ENCODE measurements at regions not wholly inside any gene's neighbourhood (a gene's known extent, or its start where the extent isn't known, plus 50 kb on each side); places are given as distances from the start of the nearest gene placed in this dataset.
A peak's percentile ranks its signal among the peaks of the same experiment; 100 is the strongest.

GRCh38 chr13:97119943-97120342, 102.2 kb upstream of the MBNL2 start:
- DNase-seq (no peak), ATAC-seq (no peak)
- Mint-ChIP-seq H3K9me3 (no peaks in the 10 kb centered on the region), H3K36me3 (ENCODE audit: insufficient read depth) (no peaks in the 10 kb centered on the region), H3K4me1 (ENCODE audit: low read depth) (peaks cover 2% of the 10 kb centered on the region), H3K27me3 (ENCODE audit: low read depth) (peaks cover 32% of the 10 kb centered on the region), H3K4me3 (no peak overlapping the region)

- peaks cover 2% of the 10 kb centered on the region for H3K4me1 Mint-ChIP-seq (ENCODE audit: low read depth)
- H3K27me3 Mint-ChIP-seq (ENCODE audit: low read depth) = peaks cover 32% of the 10 kb centered on the region
- H3K36me3 Mint-ChIP-seq (ENCODE audit: insufficient read depth) = no peaks in the 10 kb centered on the region
- no peaks in the 10 kb centered on the region for H3K9me3 Mint-ChIP-seq
- no peak for DNase-seq
- peak; percentile 47 to 73 for ATAC-seq
- H3K4me3 Mint-ChIP-seq = no peak overlapping the region
Observed at GRCh38 chr13:97120346-97120745, 101.8 kb upstream of the MBNL2 start.

- Mint-ChIP-seq H3K9me3 (no peaks in the 10 kb centered on the region), H3K36me3 (ENCODE audit: insufficient read depth) (no peaks in the 10 kb centered on the region), H3K27me3 (ENCODE audit: low read depth) (peaks cover 36% of the 10 kb centered on the region), H3K4me1 (ENCODE audit: low read depth) (peaks cover 7% of the 10 kb centered on the region), H3K4me3 (no peak overlapping the region)
- ATAC-seq (no peak), DNase-seq (no peak)
Observed at GRCh38 chr13:97120976-97121375, 101.2 kb upstream of the MBNL2 start.

GRCh38 chr13:97121894-97122293, 100.2 kb upstream of the MBNL2 start:
- ATAC-seq = no peak
- Mint-ChIP-seq H3K27me3 (ENCODE audit: low read depth) (peaks cover 32% of the 10 kb centered on the region), H3K9me3 (no peaks in the 10 kb centered on the region), H3K36me3 (ENCODE audit: insufficient read depth) (no peaks in the 10 kb centered on the region), H3K4me3 (no peak overlapping the region), H3K4me1 (ENCODE audit: low read depth) (peaks cover 11% of the 10 kb centered on the region)
- DNase-seq = no peak

GRCh38 chr13:97122381-97122996, 99.6 kb upstream of the MBNL2 start:
- no peaks in the 10 kb centered on the region for H3K9me3 Mint-ChIP-seq
- no peak for ATAC-seq
- H3K4me3 Mint-ChIP-seq = no peak overlapping the region
- no peaks in the 10 kb centered on the region for H3K36me3 Mint-ChIP-seq (ENCODE audit: insufficient read depth)
- H3K27me3 Mint-ChIP-seq (ENCODE audit: low read depth) = peaks cover 32% of the 10 kb centered on the region
- no peak for DNase-seq
- H3K4me1 Mint-ChIP-seq (ENCODE audit: low read depth) = peaks cover 11% of the 10 kb centered on the region

- ATAC-seq (no peak), DNase-seq (no peak)
- Mint-ChIP-seq H3K36me3 (ENCODE audit: insufficient read depth) (no peaks in the 10 kb centered on the region), H3K27me3 (ENCODE audit: low read depth) (peaks cover 28% of the 10 kb centered on the region), H3K4me1 (ENCODE audit: low read depth) (peaks cover 11% of the 10 kb centered on the region), H3K4me3 (no peak overlapping the region), H3K9me3 (no peaks in the 10 kb centered on the region)
Observed at GRCh38 chr13:97124206-97124605, 97.9 kb upstream of the MBNL2 start.

GRCh38 chr13:97124915-97125809, 97.0 kb upstream of the MBNL2 start:
- Mint-ChIP-seq H3K4me1 (ENCODE audit: low read depth) (peaks cover 11% of the 10 kb centered on the region), H3K36me3 (ENCODE audit: insufficient read depth) (no peaks in the 10 kb centered on the region), H3K9me3 (no peaks in the 10 kb centered on the region), H3K27me3 (ENCODE audit: low read depth) (peaks cover 28% of the 10 kb centered on the region), H3K4me3 (no peak overlapping the region)
- ATAC-seq (peak; percentile 20 to 23), DNase-seq (no peak)

GRCh38 chr13:97125810-97126738, 96.1 kb upstream of the MBNL2 start:
- peaks cover 10% of the 10 kb centered on the region for H3K4me1 Mint-ChIP-seq (ENCODE audit: low read depth)
- ATAC-seq = peak; percentile 81 to 88
- H3K4me3 Mint-ChIP-seq = no peak overlapping the region
- DNase-seq = no peak
- H3K36me3 Mint-ChIP-seq (ENCODE audit: insufficient read depth) = no peaks in the 10 kb centered on the region
- H3K27me3 Mint-ChIP-seq (ENCODE audit: low read depth) = peaks cover 25% of the 10 kb centered on the region
- H3K9me3 Mint-ChIP-seq = no peaks in the 10 kb centered on the region

GRCh38 chr13:97127842-97128241, 94.3 kb upstream of the MBNL2 start:
- no peaks in the 10 kb centered on the region for H3K36me3 Mint-ChIP-seq (ENCODE audit: insufficient read depth)
- no peak overlapping the region for H3K4me3 Mint-ChIP-seq
- DNase-seq = no peak
- ATAC-seq = no peak
- peaks cover 10% of the 10 kb centered on the region for H3K4me1 Mint-ChIP-seq (ENCODE audit: low read depth)
- H3K27me3 Mint-ChIP-seq (ENCODE audit: low read depth) = peaks cover 17% of the 10 kb centered on the region
- H3K9me3 Mint-ChIP-seq = no peaks in the 10 kb centered on the region

GRCh38 chr13:97130190-97130589, 91.9 kb upstream of the MBNL2 start:
- Mint-ChIP-seq H3K36me3 (ENCODE audit: insufficient read depth) (no peaks in the 10 kb centered on the region), H3K4me1 (ENCODE audit: low read depth) (peaks cover 10% of the 10 kb centered on the region), H3K4me3 (no peak overlapping the region), H3K27me3 (ENCODE audit: low read depth) (peaks cover 7% of the 10 kb centered on the region), H3K9me3 (no peaks in the 10 kb centered on the region)
- ATAC-seq (no peak), DNase-seq (no peak)

GRCh38 chr13:97131447-97131846, 90.7 kb upstream of the MBNL2 start:
- ATAC-seq (no peak), DNase-seq (no peak)
- Mint-ChIP-seq H3K36me3 (ENCODE audit: insufficient read depth) (no peaks in the 10 kb centered on the region), H3K4me1 (ENCODE audit: low read depth) (no peaks in the 10 kb centered on the region), H3K27me3 (ENCODE audit: low read depth) (peaks cover 2% of the 10 kb centered on the region), H3K9me3 (no peaks in the 10 kb centered on the region), H3K4me3 (no peak overlapping the region)

GRCh38 chr13:97133554-97133953, 88.6 kb upstream of the MBNL2 start:
- no peaks in the 10 kb centered on the region for H3K9me3 Mint-ChIP-seq
- ATAC-seq = no peak
- H3K4me3 Mint-ChIP-seq = no peak overlapping the region
- peaks cover under 1% of the 10 kb centered on the region for H3K27me3 Mint-ChIP-seq (ENCODE audit: low read depth)
- H3K36me3 Mint-ChIP-seq (ENCODE audit: insufficient read depth) = no peaks in the 10 kb centered on the region
- DNase-seq = no peak
- no peaks in the 10 kb centered on the region for H3K4me1 Mint-ChIP-seq (ENCODE audit: low read depth)

- H3K9me3 Mint-ChIP-seq = no peaks in the 10 kb centered on the region
- H3K4me1 Mint-ChIP-seq (ENCODE audit: low read depth) = no peaks in the 10 kb centered on the region
- no peak for ATAC-seq
Observed at GRCh38 chr13:97133955-97134354, 88.2 kb upstream of the MBNL2 start.

GRCh38 chr13:97134364-97135095, 87.6 kb upstream of the MBNL2 start:
- DNase-seq (no peak), ATAC-seq (no peak)
- no peaks in the 10 kb centered on the region for H3K9me3 Mint-ChIP-seq
- H3K4me1 Mint-ChIP-seq (ENCODE audit: low read depth) = no peaks in the 10 kb centered on the region
- no peaks in the 10 kb centered on the region for H3K36me3 Mint-ChIP-seq (ENCODE audit: insufficient read depth)
- no peaks in the 10 kb centered on the region for H3K27me3 Mint-ChIP-seq (ENCODE audit: low read depth)
- no peak overlapping the region for H3K4me3 Mint-ChIP-seq

More at GRCh38 chr13:97133955-97134354, 88.2 kb upstream of the MBNL2 start:
- H3K36me3 Mint-ChIP-seq (ENCODE audit: insufficient read depth) = no peaks in the 10 kb centered on the region
- no peaks in the 10 kb centered on the region for H3K27me3 Mint-ChIP-seq (ENCODE audit: low read depth)
- DNase-seq = no peak
- no peak overlapping the region for H3K4me3 Mint-ChIP-seq
